Left lung (tissue), 4 donors: ENCODE measurements at regions not wholly inside any gene's neighbourhood (a gene's known extent, or its start where the extent isn't known, plus 50 kb on each side); places are given as distances from the start of the nearest gene placed in this dataset.

ENCODE experiments used
- ATAC-seq: fragments of 200-7000 bp; cut with Tn5 transposase; one replicate; pipeline ENCODE4 v1.9.1; 2020; ENCODE audit warnings: moderate library complexity
- DNase-seq, 4 donors: peaks; one replicate each; pipeline ENCODE4 v3.0.0-alpha.2; 2013 to 2020
- H3K27ac ChIP-seq, 2 donors: fragments of 200-600 bp; sonication (generic) in 1 of 2; one replicate each; pipeline versions ENCODE4 v1.5.0 to v1.8.0; 2020 to 2021
- H3K27me3 ChIP-seq, 2 donors: fragments of 200-600 bp; sonication (generic) in 1 of 2; one replicate each; pipeline versions ENCODE4 v1.5.0 to v1.8.0; 2020 to 2021
- H3K36me3 ChIP-seq, 2 donors: fragments of 200-600 bp; sonication (generic) in 1 of 2; one replicate each; pipeline versions ENCODE4 v1.5.0 to v1.8.0; 2020 to 2021
- H3K4me1 ChIP-seq, 2 donors: fragments of 200-600 bp; one replicate each; pipeline ENCODE4 v1.8.0; 2021
- H3K4me3 ChIP-seq, 2 donors: fragments of 200-600 bp; sonication (generic) in 1 of 2; one replicate each; pipeline versions ENCODE4 v1.5.0 to v1.8.0; 2020 to 2021; ENCODE audit warnings: mild to moderate bottlenecking in 1 of 2
- H3K9me3 ChIP-seq, 2 donors: fragments of 200-600 bp; sonication (generic) in 1 of 2; one replicate each; pipeline versions ENCODE4 v1.5.0 to v1.8.0; 2020 to 2021
- intact Hi-C, 2 donors: fragments of 100-400 bp; cut with DNase I; formaldehyde crosslinking; loops; one replicate each; pipeline versions ENCODE4 v1.11.2 to v1.14.2; 2022
- TF ChIP-seq, protein P1 (sequence below), 2 donors: fragments of 200-600 bp; sonication (generic) in 1 of 2; IDR thresholded peaks; one replicate each; pipeline versions ENCODE4 v1.5.0 to v1.8.0; 2021; ENCODE audit warnings: antibody characterized with exemption in 2 of 2
- donor health status: DM: no; HTN: yes; CAD: no.
- donor health status: DM: no; HTN: no; CAD: no.

GRCh38 chr5:24145806-24146205, 499.0 kb downstream of the CDH10 start:
- Histone ChIP-seq H3K27ac (no peak overlapping the region), H3K36me3 (no peaks in the 10 kb centered on the region), H3K4me1 (no peaks in the 10 kb centered on the region), H3K9me3 (no peaks in the 10 kb centered on the region), H3K27me3 (no peaks in the 10 kb centered on the region), H3K4me3 (no peak overlapping the region)
- ATAC-seq (no peak), DNase-seq (no peak)
- intact Hi-C loops = no loop called here
- TF ChIP-seq, protein P1, sequence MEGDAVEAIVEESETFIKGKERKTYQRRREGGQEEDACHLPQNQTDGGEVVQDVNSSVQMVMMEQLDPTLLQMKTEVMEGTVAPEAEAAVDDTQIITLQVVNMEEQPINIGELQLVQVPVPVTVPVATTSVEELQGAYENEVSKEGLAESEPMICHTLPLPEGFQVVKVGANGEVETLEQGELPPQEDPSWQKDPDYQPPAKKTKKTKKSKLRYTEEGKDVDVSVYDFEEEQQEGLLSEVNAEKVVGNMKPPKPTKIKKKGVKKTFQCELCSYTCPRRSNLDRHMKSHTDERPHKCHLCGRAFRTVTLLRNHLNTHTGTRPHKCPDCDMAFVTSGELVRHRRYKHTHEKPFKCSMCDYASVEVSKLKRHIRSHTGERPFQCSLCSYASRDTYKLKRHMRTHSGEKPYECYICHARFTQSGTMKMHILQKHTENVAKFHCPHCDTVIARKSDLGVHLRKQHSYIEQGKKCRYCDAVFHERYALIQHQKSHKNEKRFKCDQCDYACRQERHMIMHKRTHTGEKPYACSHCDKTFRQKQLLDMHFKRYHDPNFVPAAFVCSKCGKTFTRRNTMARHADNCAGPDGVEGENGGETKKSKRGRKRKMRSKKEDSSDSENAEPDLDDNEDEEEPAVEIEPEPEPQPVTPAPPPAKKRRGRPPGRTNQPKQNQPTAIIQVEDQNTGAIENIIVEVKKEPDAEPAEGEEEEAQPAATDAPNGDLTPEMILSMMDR (IDR thresholded peaks at IDR 0.05) = no peak

GRCh38 chr5:24161559-24161958, 483.2 kb downstream of the CDH10 start:
- H3K27me3 ChIP-seq = no peaks in the 10 kb centered on the region
- TF ChIP-seq, protein P1 (IDR thresholded peaks at IDR 0.05) = no peak
- no peaks in the 10 kb centered on the region for H3K36me3 ChIP-seq
- no peaks in the 10 kb centered on the region for H3K4me1 ChIP-seq
- H3K9me3 ChIP-seq = peaks cover 0 to 9% of the 10 kb centered on the region in 2 donors
- DNase-seq (no peak), ATAC-seq (no peak)
- no peak overlapping the region for H3K4me3 ChIP-seq
- intact Hi-C loops = no loop called here
- no peak overlapping the region for H3K27ac ChIP-seq

- TF ChIP-seq, protein P1 (IDR thresholded peaks at IDR 0.05) = no peak
- Histone ChIP-seq H3K4me1 (no peaks in the 10 kb centered on the region), H3K27ac (no peak overlapping the region), H3K27me3 (no peaks in the 10 kb centered on the region), H3K36me3 (no peaks in the 10 kb centered on the region), H3K9me3 (peaks cover 0 to 5% of the 10 kb centered on the region in 2 donors), H3K4me3 (no peak overlapping the region)
- no peak for DNase-seq
- no peak for ATAC-seq
- intact Hi-C loops = no loop called here
These were observed 482.4 kb downstream of the CDH10 start for GRCh38 chr5:24162343-24162742.

DNA sequence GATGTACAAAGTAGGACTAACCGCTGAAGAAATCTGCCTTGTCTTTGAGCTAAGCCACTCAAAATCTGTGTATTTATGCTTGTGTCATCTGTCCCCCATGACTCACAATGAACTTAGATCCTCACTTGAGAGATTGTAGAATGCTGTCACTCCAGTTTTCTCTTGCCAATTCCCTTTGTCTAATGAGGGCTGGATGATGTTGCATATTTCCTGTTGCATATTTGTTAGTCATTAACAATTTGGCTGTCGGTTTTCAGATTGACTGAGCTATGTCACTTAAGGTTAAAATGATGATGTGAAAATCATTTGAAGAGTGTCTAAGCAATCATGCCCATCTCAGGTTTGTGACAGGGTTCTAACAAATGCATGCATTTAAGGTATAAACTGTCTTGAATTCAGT, 481.7 kb downstream of the CDH10 start:
- Histone ChIP-seq H3K27ac (no peak overlapping the region), H3K4me3 (no peak overlapping the region), H3K4me1 (no peaks in the 10 kb centered on the region), H3K36me3 (no peaks in the 10 kb centered on the region), H3K27me3 (no peaks in the 10 kb centered on the region), H3K9me3 (no peaks in the 10 kb centered on the region)
- DNase-seq (no peak), ATAC-seq (no peak)
- intact Hi-C loops = no loop called here
- TF ChIP-seq, protein P1 (IDR thresholded peaks at IDR 0.05) = no peak

DNA sequence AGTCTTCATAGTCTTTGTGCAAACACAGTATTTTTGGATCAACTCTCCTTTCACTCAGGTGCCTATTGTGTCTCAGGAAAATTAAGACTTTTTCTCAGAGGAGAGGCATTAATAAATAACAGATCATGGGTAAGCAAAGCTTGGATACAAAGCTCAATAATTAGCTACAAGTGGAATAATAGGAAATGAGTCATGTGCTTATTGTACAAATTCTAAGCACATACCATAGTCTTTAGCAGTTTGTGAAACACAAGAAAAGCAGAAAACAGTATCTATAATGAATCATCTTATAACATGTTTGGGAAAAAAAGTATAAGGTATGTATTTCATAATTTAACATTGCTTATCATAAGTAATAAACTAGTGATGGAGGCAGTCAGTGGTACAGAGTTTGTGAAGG, 477.0 kb downstream of the CDH10 start:
- Histone ChIP-seq H3K9me3 (no peaks in the 10 kb centered on the region), H3K36me3 (no peaks in the 10 kb centered on the region), H3K4me3 (no peak overlapping the region), H3K4me1 (no peaks in the 10 kb centered on the region), H3K27ac (no peak overlapping the region), H3K27me3 (no peaks in the 10 kb centered on the region)
- ATAC-seq (no peak), DNase-seq (no peak)
- intact Hi-C loops = no loop called here
- TF ChIP-seq, protein P1 (IDR thresholded peaks at IDR 0.05) = no peak
